ENCODE measurements at regions not wholly inside any gene's neighbourhood (a gene's known extent, or its start where the extent isn't known, plus 50 kb on each side); places are given as distances from the start of the nearest gene placed in this dataset.

DNA sequence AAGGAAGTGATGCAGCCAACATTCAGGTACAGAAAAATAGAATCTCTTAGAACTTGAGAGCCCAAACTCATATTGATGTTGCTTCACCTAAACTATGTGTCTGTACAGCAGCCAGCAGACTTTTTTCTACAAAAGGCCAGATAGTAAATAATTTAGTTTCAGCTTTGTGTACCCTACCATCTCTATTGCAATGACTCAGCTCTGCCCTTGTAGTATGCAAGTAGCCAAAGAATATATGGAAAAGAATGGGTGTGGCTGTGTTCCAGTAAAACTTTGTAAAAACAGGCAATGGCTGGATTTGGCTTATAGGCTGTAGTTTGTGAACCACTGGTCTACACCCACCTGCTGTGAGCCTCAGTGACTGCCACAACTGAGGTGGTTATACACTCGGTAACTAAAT lies 392.5 kb upstream of the RARB start:
- DNase-seq (no peak), ATAC-seq (no peak)
- Histone ChIP-seq H3K27ac (no peak overlapping the region), H3K4me3 (no peak overlapping the region), H3K9me3 (no peaks in the 10 kb centered on the region), H3K4me1 (no peaks in the 10 kb centered on the region), H3K36me3 (no peaks in the 10 kb centered on the region), H3K27me3 (no peaks in the 10 kb centered on the region)
- TF ChIP-seq, protein P1, sequence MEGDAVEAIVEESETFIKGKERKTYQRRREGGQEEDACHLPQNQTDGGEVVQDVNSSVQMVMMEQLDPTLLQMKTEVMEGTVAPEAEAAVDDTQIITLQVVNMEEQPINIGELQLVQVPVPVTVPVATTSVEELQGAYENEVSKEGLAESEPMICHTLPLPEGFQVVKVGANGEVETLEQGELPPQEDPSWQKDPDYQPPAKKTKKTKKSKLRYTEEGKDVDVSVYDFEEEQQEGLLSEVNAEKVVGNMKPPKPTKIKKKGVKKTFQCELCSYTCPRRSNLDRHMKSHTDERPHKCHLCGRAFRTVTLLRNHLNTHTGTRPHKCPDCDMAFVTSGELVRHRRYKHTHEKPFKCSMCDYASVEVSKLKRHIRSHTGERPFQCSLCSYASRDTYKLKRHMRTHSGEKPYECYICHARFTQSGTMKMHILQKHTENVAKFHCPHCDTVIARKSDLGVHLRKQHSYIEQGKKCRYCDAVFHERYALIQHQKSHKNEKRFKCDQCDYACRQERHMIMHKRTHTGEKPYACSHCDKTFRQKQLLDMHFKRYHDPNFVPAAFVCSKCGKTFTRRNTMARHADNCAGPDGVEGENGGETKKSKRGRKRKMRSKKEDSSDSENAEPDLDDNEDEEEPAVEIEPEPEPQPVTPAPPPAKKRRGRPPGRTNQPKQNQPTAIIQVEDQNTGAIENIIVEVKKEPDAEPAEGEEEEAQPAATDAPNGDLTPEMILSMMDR (IDR thresholded peaks at IDR 0.05): no peak
- no peak for TF ChIP-seq POLR2A (IDR thresholded peaks at IDR 0.05)
- 60% methylated on average over 1 of the region's 1 CpG for WGBS (ENCODE audit: insufficient coverage, low coverage, low lambda C conversion rate, missing lambda C conversion rate)
- intact Hi-C loops (cut with DNase I): no loop called here

DNA sequence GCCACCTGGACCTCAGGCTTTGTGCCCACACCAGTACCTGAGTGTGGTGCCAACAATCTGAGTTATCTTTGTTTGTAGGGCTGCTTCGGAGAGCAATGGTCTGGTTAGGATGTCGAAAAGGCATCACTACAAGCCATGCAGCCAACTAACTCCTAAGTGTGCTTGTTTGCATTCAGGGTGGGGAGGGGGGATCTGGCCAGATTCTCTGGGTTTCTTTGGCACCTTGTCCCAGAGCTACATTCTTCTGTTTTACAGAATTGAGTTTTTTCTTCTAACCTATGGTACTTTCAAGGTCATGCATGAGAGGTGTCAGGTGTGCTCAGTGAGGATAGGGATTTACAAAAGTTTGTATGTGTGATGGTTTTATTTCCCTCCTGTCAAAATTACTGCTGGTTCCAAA lies 391.4 kb upstream of the RARB start:
- 0% methylated on average over 1 of the region's 2 CpGs for WGBS (ENCODE audit: insufficient coverage, low coverage, low lambda C conversion rate, missing lambda C conversion rate)
- no peak for ATAC-seq
- Histone ChIP-seq H3K4me3 (no peak overlapping the region), H3K4me1 (no peaks in the 10 kb centered on the region), H3K9me3 (no peaks in the 10 kb centered on the region), H3K27me3 (no peaks in the 10 kb centered on the region), H3K36me3 (no peaks in the 10 kb centered on the region), H3K27ac (no peak overlapping the region)
- intact Hi-C loops (cut with DNase I): no loop called here
- TF ChIP-seq, protein P1 (IDR thresholded peaks at IDR 0.05): no peak
- no peak for TF ChIP-seq POLR2A (IDR thresholded peaks at IDR 0.05)
- no peak for DNase-seq

DNA sequence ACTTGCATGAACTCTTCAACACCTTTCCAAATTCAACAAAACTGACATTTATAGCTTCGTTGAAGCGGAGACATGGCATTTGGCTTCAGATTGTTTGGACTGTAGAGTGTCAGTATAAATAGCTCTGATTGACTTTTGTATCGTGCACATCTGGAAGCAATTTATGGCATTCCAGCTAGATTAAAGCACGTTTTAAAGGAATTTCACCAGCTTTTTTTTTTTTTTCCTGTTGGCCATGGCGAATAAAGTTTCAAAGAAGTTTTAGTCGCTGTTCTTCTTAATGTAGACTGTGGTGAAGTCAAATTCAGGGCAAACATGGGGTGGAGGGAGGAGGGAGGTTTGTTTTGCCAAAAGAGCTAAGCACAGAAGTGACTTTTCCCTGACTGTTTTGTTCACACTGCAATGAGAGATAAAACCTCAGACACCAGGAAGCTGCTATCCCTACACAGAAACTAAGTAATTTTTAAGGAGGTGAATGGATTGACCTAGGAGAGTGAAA lies 391.0 kb upstream of the RARB start:
- TF ChIP-seq, protein P1 (IDR thresholded peaks at IDR 0.05): no peak
- TF ChIP-seq POLR2A (IDR thresholded peaks at IDR 0.05): no peak
- Histone ChIP-seq H3K4me3 (no peak overlapping the region), H3K27me3 (no peaks in the 10 kb centered on the region), H3K27ac (no peak overlapping the region), H3K36me3 (no peaks in the 10 kb centered on the region), H3K9me3 (no peaks in the 10 kb centered on the region), H3K4me1 (no peaks in the 10 kb centered on the region)
- intact Hi-C loops (cut with DNase I): no loop called here
- DNase-seq: no peak
- 26% methylated on average over 6 of the region's 6 CpGs for WGBS (ENCODE audit: insufficient coverage, low coverage, low lambda C conversion rate, missing lambda C conversion rate)
- peak in 3 of 4 donors; percentile 25 to 67 (median 55) for ATAC-seq

DNA sequence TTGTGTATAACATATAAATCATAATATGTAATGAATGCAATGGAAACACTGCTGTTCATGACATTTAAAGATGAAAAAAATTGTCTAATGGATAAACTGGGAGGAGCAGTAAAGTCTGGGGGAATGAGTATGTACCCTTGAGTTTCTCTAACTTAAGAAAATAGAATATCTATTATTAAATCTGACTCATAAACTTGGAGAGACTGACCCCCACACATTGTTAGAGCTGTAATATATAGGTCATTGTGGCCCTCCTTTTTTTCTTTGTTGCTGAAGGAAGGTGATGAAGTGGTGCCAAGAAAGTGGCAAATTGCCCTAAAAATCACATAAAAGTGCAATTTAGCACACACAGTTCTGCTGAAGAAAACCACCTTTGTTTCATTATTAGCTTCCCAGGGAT lies 389.8 kb upstream of the RARB start:
- no peak overlapping the region for H3K4me3 ChIP-seq
- no peak overlapping the region for H3K27ac ChIP-seq
- H3K36me3 ChIP-seq: no peaks in the 10 kb centered on the region
- no peaks in the 10 kb centered on the region for H3K9me3 ChIP-seq
- DNase-seq (no peak), ATAC-seq (no peak)
- no peaks in the 10 kb centered on the region for H3K4me1 ChIP-seq
- intact Hi-C loops (cut with DNase I): no loop called here
- no peak for TF ChIP-seq POLR2A (IDR thresholded peaks at IDR 0.05)
- TF ChIP-seq, protein P1 (IDR thresholded peaks at IDR 0.05): no peak
- H3K27me3 ChIP-seq: no peaks in the 10 kb centered on the region

DNA sequence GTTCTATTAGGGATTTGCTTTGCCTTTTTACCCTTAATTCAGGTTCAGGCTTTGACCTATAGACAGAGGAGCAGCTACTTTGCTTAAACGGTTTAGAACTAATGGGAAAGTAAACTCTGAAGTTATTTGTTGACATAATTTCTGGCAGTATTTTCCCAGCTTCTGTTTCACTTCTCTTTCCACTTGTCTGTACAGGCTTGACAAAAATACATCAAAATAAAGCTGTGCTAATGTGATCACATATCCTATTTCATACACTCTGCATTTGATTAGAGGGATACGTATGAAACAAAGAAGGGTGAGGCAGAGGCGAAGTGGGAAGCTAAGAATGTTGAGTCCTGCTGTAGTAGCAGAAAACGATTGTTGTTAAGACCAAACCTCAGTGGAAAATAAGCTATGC lies 389.1 kb upstream of the RARB start:
- H3K9me3 ChIP-seq: no peaks in the 10 kb centered on the region
- WGBS (ENCODE audit: insufficient coverage, low coverage, low lambda C conversion rate, missing lambda C conversion rate): 49% methylated on average over 4 of the region's 4 CpGs
- ATAC-seq (no peak), DNase-seq (no peak)
- no peaks in the 10 kb centered on the region for H3K4me1 ChIP-seq
- no peaks in the 10 kb centered on the region for H3K27me3 ChIP-seq
- no peak for TF ChIP-seq POLR2A (IDR thresholded peaks at IDR 0.05)
- TF ChIP-seq, protein P1 (IDR thresholded peaks at IDR 0.05): no peak
- H3K4me3 ChIP-seq: no peak overlapping the region
- no peaks in the 10 kb centered on the region for H3K36me3 ChIP-seq
- H3K27ac ChIP-seq: no peak overlapping the region
- intact Hi-C loops (cut with DNase I): no loop called here

Measured in right lobe of liver (tissue), 6 donors.